Cardiac fibroblast (primary cell): ENCODE measurements at regions not wholly inside any gene's neighbourhood (a gene's known extent, or its start where the extent isn't known, plus 50 kb on each side); places are given as distances from the start of the nearest gene placed in this dataset.

Experiments
- DNase-seq, 2 donors: peaks; one replicate each; pipeline versions ENCODE4 v3.0.0 to v3.0.0-alpha.2; 2010; ENCODE audit warnings: low read depth in 2 of 2
- H3K4me3 ChIP-seq, 2 donors: replicated peaks in 1 of 2; 1 replicate in 1 of 2; 2 replicates in 1 of 2; pipeline ENCODE4 v1.5.1; 2011; ENCODE audit warnings: low read depth in 2 of 2, low read length in 2 of 2, mild to moderate bottlenecking in 2 of 2, moderate library complexity in 1 of 2
- TF ChIP-seq, protein P1 (sequence below): IDR thresholded peaks from one replicate; pipeline ENCODE4 v1.5.1; 2011; ENCODE audit warnings: low read depth, mild to moderate bottlenecking, low read length, inconsistent platforms

GRCh38 chr18:45437366-45437765 lies 177.9 kb upstream of the SLC14A2 start:
- TF ChIP-seq, protein P1, sequence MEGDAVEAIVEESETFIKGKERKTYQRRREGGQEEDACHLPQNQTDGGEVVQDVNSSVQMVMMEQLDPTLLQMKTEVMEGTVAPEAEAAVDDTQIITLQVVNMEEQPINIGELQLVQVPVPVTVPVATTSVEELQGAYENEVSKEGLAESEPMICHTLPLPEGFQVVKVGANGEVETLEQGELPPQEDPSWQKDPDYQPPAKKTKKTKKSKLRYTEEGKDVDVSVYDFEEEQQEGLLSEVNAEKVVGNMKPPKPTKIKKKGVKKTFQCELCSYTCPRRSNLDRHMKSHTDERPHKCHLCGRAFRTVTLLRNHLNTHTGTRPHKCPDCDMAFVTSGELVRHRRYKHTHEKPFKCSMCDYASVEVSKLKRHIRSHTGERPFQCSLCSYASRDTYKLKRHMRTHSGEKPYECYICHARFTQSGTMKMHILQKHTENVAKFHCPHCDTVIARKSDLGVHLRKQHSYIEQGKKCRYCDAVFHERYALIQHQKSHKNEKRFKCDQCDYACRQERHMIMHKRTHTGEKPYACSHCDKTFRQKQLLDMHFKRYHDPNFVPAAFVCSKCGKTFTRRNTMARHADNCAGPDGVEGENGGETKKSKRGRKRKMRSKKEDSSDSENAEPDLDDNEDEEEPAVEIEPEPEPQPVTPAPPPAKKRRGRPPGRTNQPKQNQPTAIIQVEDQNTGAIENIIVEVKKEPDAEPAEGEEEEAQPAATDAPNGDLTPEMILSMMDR = no peak
- no peak overlapping the region for H3K4me3 ChIP-seq
- no peak for DNase-seq

DNA sequence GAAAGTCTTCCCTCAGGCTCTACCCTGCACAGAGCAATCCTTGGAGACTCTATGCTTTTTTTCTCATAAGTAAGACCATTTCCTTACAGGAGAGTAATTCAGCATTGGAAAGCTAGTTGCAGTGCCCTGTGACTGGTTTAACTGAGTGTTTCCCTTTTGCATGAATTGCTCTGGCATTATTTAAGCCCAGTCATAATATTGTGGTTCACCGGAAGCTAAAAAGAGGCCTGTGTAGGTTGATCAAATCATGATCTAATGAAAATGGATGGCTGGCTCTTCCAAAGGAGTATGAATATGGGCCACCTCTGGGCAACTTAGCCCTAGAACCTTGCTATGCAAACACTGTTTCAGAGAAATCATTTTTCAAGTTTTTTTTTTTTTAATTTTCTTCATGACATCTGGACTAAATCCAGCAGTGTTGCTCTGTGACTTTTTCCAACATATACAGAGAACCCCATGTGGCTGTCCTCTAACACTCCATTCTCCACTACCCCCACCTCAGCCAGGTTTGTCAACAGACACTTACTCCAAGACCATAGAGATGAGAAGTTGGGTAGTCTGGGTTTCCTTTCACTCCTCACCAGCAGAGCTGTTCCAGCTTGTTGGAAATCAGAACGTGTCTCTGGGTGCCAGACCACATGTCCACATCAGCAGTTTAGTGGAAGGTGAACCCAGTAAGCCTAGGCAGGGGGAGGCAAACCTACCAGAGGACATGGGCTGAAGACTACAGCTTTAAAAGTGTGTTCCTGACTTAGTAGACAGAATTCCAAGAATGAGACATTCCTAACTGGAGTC lies 175.2 kb upstream of the SLC14A2 start:
- TF ChIP-seq, protein P1 = no peak
- DNase-seq = no peak
- no peak overlapping the region for H3K4me3 ChIP-seq

DNA sequence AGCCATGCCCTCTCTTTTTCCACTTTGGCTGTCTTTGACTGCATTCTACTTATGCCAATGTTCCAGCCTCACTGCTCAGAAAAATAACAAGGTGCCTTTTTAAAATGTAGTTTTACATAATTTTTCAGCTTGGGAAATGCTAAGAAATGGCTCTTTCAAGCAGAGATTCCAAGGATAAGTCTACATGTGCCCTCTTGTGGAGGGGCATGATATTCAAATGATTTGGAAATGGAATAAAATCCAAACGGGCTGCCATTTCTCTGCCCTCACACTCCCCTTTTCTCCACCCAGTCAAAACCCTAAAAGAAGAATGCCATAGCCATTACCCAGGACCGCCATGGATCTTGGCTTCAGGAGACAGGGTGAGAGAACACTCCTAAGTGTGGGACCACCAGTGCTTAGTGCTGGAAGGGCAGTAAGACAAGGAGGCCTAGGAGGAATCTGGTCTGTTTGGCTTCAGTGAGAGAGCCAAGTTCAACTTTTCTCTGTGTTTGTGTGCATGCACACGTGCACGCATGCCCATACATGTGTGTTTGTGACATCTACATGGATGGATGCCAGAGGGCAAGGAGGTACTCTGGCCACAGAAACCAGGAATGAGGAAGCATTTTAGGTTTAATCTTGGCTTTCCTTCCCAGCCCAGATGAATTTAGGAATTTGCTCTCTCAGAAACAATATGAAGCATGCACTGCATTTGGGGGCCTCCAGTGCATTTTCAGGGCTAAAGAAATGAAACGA lies 174.0 kb upstream of the SLC14A2 start:
- TF ChIP-seq, protein P1 = no peak
- DNase-seq = peak; percentile 9 to 14
- H3K4me3 ChIP-seq = no peak overlapping the region

GRCh38 chr18:45444040-45444439 lies 171.2 kb upstream of the SLC14A2 start:
- no peak overlapping the region for H3K4me3 ChIP-seq

GRCh38 chr18:45447355-45448265 lies 167.7 kb upstream of the SLC14A2 start:
- no peak for DNase-seq
- TF ChIP-seq, protein P1 = no peak
- no peak overlapping the region for H3K4me3 ChIP-seq

More at GRCh38 chr18:45444040-45444439, 171.2 kb upstream of the SLC14A2 start:
- DNase-seq = no peak
- TF ChIP-seq, protein P1 = no peak

GRCh38 chr18:45448871-45449270 lies 166.4 kb upstream of the SLC14A2 start:
- TF ChIP-seq, protein P1 = no peak
- H3K4me3 ChIP-seq = no peak overlapping the region
- no peak for DNase-seq
